ENCODE measurements at regions not wholly inside any gene's neighbourhood (a gene's known extent, or its start where the extent isn't known, plus 50 kb on each side); places are given as distances from the start of the nearest gene placed in this dataset.

GRCh38 chr20:7155282-7155681 lies 387.8 kb downstream of the BMP2 start:
- ATAC-seq (ENCODE audit: low read depth) (no peak), DNase-seq (no peak)
- no peaks in the 10 kb centered on the region for H3K79me2 ChIP-seq (ENCODE audit: control insufficient read depth, insufficient read depth, low read length)
- Mint-ChIP-seq H3K4me1 (no peaks in the 10 kb centered on the region), H3K9me3 (ENCODE audit: insufficient read depth) (no peaks in the 10 kb centered on the region), H3K4me3 (no peak overlapping the region), H3K27me3 (no peaks in the 10 kb centered on the region), H3K27ac (no peak overlapping the region)
- no peaks in the 10 kb centered on the region for H3K4me1 ChIP-seq (ENCODE audit: control insufficient read depth in 2 of 2, insufficient read depth in 2 of 2, low read length in 2 of 2)
- POLR2A ChIA-PET, result no interaction called here
- H3K9me3 ChIP-seq (ENCODE audit: control extremely low read depth in 1 of 3, control insufficient read depth in 2 of 3, insufficient read depth in 1 of 3, low read length in 2 of 3), result no peaks in the 10 kb centered on the region
- H4K20me1 ChIP-seq (ENCODE audit: control insufficient read depth, insufficient read depth, low read length, poor library complexity, severe bottlenecking), result no peaks in the 10 kb centered on the region
- TF ChIP-seq, protein P1, sequence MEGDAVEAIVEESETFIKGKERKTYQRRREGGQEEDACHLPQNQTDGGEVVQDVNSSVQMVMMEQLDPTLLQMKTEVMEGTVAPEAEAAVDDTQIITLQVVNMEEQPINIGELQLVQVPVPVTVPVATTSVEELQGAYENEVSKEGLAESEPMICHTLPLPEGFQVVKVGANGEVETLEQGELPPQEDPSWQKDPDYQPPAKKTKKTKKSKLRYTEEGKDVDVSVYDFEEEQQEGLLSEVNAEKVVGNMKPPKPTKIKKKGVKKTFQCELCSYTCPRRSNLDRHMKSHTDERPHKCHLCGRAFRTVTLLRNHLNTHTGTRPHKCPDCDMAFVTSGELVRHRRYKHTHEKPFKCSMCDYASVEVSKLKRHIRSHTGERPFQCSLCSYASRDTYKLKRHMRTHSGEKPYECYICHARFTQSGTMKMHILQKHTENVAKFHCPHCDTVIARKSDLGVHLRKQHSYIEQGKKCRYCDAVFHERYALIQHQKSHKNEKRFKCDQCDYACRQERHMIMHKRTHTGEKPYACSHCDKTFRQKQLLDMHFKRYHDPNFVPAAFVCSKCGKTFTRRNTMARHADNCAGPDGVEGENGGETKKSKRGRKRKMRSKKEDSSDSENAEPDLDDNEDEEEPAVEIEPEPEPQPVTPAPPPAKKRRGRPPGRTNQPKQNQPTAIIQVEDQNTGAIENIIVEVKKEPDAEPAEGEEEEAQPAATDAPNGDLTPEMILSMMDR (IDR thresholded peaks at IDR 0.05), result no peak
- TF ChIP-seq EZH2 (IDR thresholded peaks at IDR 0.05; ENCODE audit: borderline replicate concordance, insufficient read depth, low read depth, low read length, poor library complexity, severe bottlenecking), result no peak
- H3K27me3 ChIP-seq (replicated peaks in 1 of 4; ENCODE audit: control extremely low read depth in 1 of 4, control insufficient read depth in 3 of 4, insufficient read depth in 4 of 4, low read length in 3 of 4), result no peaks in the 10 kb centered on the region
- 90% methylated on average over 2 of the region's 4 CpGs for WGBS (ENCODE audit: insufficient coverage)
- no peak overlapping the region for H3K4me3 ChIP-seq (ENCODE audit: control extremely low read depth in 1 of 5, extremely low read depth in 1 of 5, insufficient read depth in 1 of 5, low read depth in 2 of 5, low read length in 4 of 5)
- intact Hi-C loops (cut with micrococcal nuclease), result no loop called here
- no peaks in the 10 kb centered on the region for H3K36me3 ChIP-seq (replicated peaks in 1 of 2; ENCODE audit: control extremely low read depth in 1 of 2, control insufficient read depth in 1 of 2, extremely low read depth in 1 of 2, insufficient read depth in 2 of 2, low read length in 1 of 2)
- H3K4me2 ChIP-seq (replicated peaks; ENCODE audit: low read depth, low read length, poor library complexity, severe bottlenecking), result no peak overlapping the region
- H3K9ac ChIP-seq (ENCODE audit: low read length), result no peak overlapping the region
- no peak overlapping the region for H3K27ac ChIP-seq (ENCODE audit: low read length in 2 of 2)
- CTCF ChIA-PET, result no interaction called here
- H2AFZ ChIP-seq (ENCODE audit: insufficient read depth, low read depth, low read length, poor library complexity, severe bottlenecking), result no peak overlapping the region

DNA sequence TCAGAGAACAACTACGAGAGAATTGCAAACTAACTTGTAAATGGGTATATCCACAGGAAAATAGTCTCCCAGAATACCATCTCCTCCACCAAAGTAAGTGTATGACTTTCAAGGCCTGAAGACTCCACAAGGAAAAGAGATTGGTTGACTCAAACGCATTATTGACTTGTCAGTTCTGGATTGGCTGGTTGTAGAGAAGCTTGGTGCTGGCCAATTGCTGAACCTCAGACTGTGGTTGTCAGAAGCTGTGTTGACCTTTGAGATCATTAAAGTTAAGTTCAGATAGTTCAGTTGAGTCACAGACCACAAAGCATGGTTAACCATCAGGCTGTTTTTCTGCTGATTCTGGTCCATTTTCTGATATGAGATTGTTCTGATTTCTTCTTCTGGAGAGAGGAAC lies 388.3 kb downstream of the BMP2 start:
- DNase-seq, result no peak
- H3K27me3 Mint-ChIP-seq, result no peaks in the 10 kb centered on the region
- no peak overlapping the region for H3K4me3 Mint-ChIP-seq
- Histone ChIP-seq H3K9ac (ENCODE audit: low read length) (no peak overlapping the region), H2AFZ (ENCODE audit: insufficient read depth, low read depth, low read length, poor library complexity, severe bottlenecking) (no peak overlapping the region), H3K4me2 (replicated peaks; ENCODE audit: low read depth, low read length, poor library complexity, severe bottlenecking) (no peak overlapping the region), H3K27ac (ENCODE audit: low read length in 2 of 2) (no peak overlapping the region), H4K20me1 (ENCODE audit: control insufficient read depth, insufficient read depth, low read length, poor library complexity, severe bottlenecking) (no peaks in the 10 kb centered on the region), H3K4me3 (ENCODE audit: control extremely low read depth in 1 of 5, extremely low read depth in 1 of 5, insufficient read depth in 1 of 5, low read depth in 2 of 5, low read length in 4 of 5) (no peak overlapping the region), H3K4me1 (ENCODE audit: control insufficient read depth in 2 of 2, insufficient read depth in 2 of 2, low read length in 2 of 2) (no peaks in the 10 kb centered on the region), H3K27me3 (replicated peaks in 1 of 4; ENCODE audit: control extremely low read depth in 1 of 4, control insufficient read depth in 3 of 4, insufficient read depth in 4 of 4, low read length in 3 of 4) (no peaks in the 10 kb centered on the region), H3K36me3 (replicated peaks in 1 of 2; ENCODE audit: control extremely low read depth in 1 of 2, control insufficient read depth in 1 of 2, extremely low read depth in 1 of 2, insufficient read depth in 2 of 2, low read length in 1 of 2) (no peaks in the 10 kb centered on the region), H3K79me2 (ENCODE audit: control insufficient read depth, insufficient read depth, low read length) (no peaks in the 10 kb centered on the region), H3K9me3 (ENCODE audit: control extremely low read depth in 1 of 3, control insufficient read depth in 2 of 3, insufficient read depth in 1 of 3, low read length in 2 of 3) (no peaks in the 10 kb centered on the region)
- no CpG with 5 or more reads among the region's 2 CpGs for WGBS (ENCODE audit: insufficient coverage)
- H3K27ac Mint-ChIP-seq, result no peak overlapping the region
- no peak for ATAC-seq (ENCODE audit: low read depth)
- H3K9me3 Mint-ChIP-seq (ENCODE audit: insufficient read depth), result no peaks in the 10 kb centered on the region
- no peaks in the 10 kb centered on the region for H3K4me1 Mint-ChIP-seq
- intact Hi-C loops (cut with micrococcal nuclease), result no loop called here
- POLR2A ChIA-PET, result no interaction called here
- TF ChIP-seq, protein P1 (IDR thresholded peaks at IDR 0.05), result no peak
- no peak for TF ChIP-seq EZH2 (IDR thresholded peaks at IDR 0.05; ENCODE audit: borderline replicate concordance, insufficient read depth, low read depth, low read length, poor library complexity, severe bottlenecking)
- CTCF ChIA-PET, result no interaction called here

All from B cell (primary cell).